ENCODE measurements at regions not wholly inside any gene's neighbourhood (a gene's known extent, or its start where the extent isn't known, plus 50 kb on each side); places are given as distances from the start of the nearest gene placed in this dataset.

DNA sequence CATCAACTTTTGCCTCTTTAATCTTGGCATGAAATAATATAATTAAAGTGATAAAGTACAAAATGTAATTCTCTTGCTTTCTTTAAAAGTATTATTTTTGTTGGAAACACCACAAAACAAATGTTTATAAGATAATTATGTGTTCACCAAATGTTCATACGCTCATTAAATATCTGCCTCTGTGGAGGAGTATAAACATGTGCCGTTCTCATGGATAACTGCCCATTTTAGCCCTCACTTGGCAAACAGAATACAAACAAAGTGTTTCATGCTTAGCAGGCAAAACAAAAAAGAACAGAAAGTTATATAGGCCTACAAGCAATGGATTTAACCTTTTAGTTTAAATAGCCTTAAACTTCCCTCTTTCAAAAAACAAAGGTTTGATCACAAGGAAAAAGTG lies 800.5 kb upstream of the DIAPH2 start:
- no peak overlapping the region for H3K27ac ChIP-seq
- intact Hi-C loops (cut with DNase I), result no loop called here
- 62 to 76% (median 73%) methylated on average over 2 of the region's 2 CpGs for WGBS, 4 donors
- peaks cover 5% of the 10 kb centered on the region for H3K27me3 ChIP-seq
- no peaks in the 10 kb centered on the region for H3K9me3 ChIP-seq (replicated peaks in 1 of 3)
- no peak for DNase-seq
- TF ChIP-seq, protein P1, sequence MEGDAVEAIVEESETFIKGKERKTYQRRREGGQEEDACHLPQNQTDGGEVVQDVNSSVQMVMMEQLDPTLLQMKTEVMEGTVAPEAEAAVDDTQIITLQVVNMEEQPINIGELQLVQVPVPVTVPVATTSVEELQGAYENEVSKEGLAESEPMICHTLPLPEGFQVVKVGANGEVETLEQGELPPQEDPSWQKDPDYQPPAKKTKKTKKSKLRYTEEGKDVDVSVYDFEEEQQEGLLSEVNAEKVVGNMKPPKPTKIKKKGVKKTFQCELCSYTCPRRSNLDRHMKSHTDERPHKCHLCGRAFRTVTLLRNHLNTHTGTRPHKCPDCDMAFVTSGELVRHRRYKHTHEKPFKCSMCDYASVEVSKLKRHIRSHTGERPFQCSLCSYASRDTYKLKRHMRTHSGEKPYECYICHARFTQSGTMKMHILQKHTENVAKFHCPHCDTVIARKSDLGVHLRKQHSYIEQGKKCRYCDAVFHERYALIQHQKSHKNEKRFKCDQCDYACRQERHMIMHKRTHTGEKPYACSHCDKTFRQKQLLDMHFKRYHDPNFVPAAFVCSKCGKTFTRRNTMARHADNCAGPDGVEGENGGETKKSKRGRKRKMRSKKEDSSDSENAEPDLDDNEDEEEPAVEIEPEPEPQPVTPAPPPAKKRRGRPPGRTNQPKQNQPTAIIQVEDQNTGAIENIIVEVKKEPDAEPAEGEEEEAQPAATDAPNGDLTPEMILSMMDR (IDR thresholded peaks at IDR 0.05), result no peak
- no peak for TF ChIP-seq POLR2A (IDR thresholded peaks at IDR 0.05)
- no peaks in the 10 kb centered on the region for H3K4me1 ChIP-seq (replicated peaks in 1 of 2)
- no peak overlapping the region for H3K4me3 ChIP-seq
- no peaks in the 10 kb centered on the region for H3K36me3 ChIP-seq (replicated peaks in 1 of 2)

DNA sequence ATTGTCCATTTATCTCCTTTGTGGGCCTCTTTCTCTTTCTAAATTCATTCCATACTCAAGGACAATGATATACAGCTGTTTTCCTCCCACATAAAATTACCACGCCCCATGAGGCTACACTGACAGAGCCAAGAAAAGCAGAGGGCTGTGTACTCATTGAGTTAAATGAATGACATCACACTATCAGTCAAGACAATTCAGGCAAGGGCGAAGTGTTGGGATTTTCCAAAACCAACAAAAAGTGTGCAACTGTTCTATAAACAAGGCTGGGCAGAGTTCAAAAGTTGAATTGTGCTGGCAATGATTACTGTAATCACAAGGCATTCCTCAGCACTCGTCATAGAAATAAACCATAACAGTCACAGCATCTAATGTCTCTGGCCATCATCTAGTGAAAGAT lies 799.6 kb upstream of the DIAPH2 start:
- intact Hi-C loops (cut with DNase I), result no loop called here
- Histone ChIP-seq H3K9me3 (replicated peaks in 1 of 3) (no peaks in the 10 kb centered on the region), H3K27me3 (peaks cover 5% of the 10 kb centered on the region), H3K27ac (no peak overlapping the region), H3K4me1 (replicated peaks in 1 of 2) (no peaks in the 10 kb centered on the region), H3K4me3 (no peak overlapping the region), H3K36me3 (replicated peaks in 1 of 2) (no peaks in the 10 kb centered on the region)
- DNase-seq, result peak in 1 of 7 donors; percentile 2
- TF ChIP-seq, protein P1 (IDR thresholded peaks at IDR 0.05), result no peak
- no peak for TF ChIP-seq POLR2A (IDR thresholded peaks at IDR 0.05)
- WGBS, 4 donors, result 49 to 59% (median 53%) methylated on average over 3 of the region's 3 CpGs

DNA sequence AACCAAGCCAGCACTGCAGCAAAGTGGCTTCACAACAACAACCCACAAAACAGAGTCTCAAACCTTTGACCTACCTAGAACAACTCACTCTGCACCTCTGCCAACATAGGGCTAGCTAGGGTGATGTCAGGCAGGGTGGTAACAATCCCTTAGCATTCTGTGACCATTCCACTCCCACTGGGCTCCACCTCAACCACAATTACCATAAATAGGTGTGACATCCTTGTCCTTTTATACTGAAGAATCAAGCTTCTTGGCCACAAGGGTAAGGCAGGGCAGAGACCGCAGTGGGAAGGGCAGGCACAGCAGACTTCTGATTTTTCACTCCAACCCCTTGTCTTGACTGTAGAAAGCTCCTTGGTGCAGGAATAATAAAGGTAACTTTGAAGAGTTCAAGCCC lies 795.4 kb upstream of the DIAPH2 start:
- WGBS, 4 donors, result 79 to 100% (median 92%) methylated on average over 1 of the region's 1 CpG
- no peak overlapping the region for H3K4me3 ChIP-seq
- no peak for TF ChIP-seq POLR2A (IDR thresholded peaks at IDR 0.05)
- TF ChIP-seq, protein P1 (IDR thresholded peaks at IDR 0.05), result no peak
- H3K9me3 ChIP-seq (replicated peaks in 1 of 3), result no peaks in the 10 kb centered on the region
- no peak overlapping the region for H3K27ac ChIP-seq
- no peaks in the 10 kb centered on the region for H3K4me1 ChIP-seq (replicated peaks in 1 of 2)
- intact Hi-C loops (cut with DNase I), result no loop called here
- H3K36me3 ChIP-seq (replicated peaks in 1 of 2), result no peaks in the 10 kb centered on the region
- DNase-seq, result no peak
- H3K27me3 ChIP-seq, result peaks cover 5% of the 10 kb centered on the region

DNA sequence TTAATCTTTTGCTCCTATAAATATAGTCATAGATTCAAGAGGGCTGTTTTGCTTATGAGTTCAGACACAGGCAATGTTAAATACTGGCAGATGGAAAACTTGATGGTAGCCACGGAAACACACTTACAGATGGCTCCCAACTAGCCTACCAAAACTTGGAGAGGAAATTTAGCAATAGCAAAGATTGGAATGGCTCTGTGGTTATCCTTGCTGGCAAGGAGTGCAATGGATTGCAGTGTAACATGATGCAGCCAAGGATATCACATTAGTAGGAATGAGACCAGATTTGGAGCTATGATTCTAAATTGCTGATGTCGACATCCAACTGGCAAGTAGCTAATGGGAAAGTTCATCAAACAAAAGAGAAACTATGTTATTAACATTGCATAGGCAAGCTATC lies 791.0 kb upstream of the DIAPH2 start:
- no peak for TF ChIP-seq POLR2A (IDR thresholded peaks at IDR 0.05)
- TF ChIP-seq, protein P1 (IDR thresholded peaks at IDR 0.05), result no peak
- 52 to 69% (median 63%) methylated on average over 2 of the region's 2 CpGs for WGBS, 4 donors
- H3K36me3 ChIP-seq (replicated peaks in 1 of 2), result no peaks in the 10 kb centered on the region
- H3K27ac ChIP-seq, result no peak overlapping the region
- no peaks in the 10 kb centered on the region for H3K4me1 ChIP-seq (replicated peaks in 1 of 2)
- intact Hi-C loops (cut with DNase I), result no loop called here
- no peaks in the 10 kb centered on the region for H3K27me3 ChIP-seq
- no peak overlapping the region for H3K4me3 ChIP-seq
- H3K9me3 ChIP-seq (replicated peaks in 1 of 3), result no peaks in the 10 kb centered on the region
- DNase-seq, result peak in 1 of 7 donors; percentile 1

All from adrenal gland (tissue), 9 donors.